ENCODE measurements at regions not wholly inside any gene's neighbourhood (a gene's known extent, or its start where the extent isn't known, plus 50 kb on each side); places are given as distances from the start of the nearest gene placed in this dataset.

DNA sequence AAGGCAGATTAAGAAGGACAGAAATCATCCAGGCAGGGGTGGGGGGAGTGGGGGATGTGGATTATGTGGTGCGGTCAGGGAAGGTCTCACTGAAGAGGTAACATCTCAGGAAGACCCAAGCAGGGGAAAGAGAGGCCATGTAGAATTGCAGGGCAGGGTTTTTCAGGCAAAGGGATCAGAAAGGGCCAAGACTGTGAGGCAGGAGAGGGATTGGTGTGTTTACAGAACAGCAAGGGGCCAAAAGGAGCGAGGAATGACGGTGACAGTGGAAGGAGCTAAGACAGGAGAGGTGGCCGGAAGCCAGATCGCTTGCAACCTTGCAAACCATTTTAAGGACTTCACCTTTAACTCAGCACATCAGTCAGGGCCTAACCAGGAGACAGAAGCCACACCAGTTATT is 535.4 kb upstream of the JARID2 start:
- peaks cover 12% of the 10 kb centered on the region for H3K36me3 Mint-ChIP-seq (ENCODE audit: low read depth)
- CTCF ChIA-PET = interaction anchor here (0.8 to 3.0 kb wide), 6 partner anchors 9 to 500 kb away, joined by 3 to 22 read pairs (median 5); no protein-coding TSS in a partner anchor

DNA sequence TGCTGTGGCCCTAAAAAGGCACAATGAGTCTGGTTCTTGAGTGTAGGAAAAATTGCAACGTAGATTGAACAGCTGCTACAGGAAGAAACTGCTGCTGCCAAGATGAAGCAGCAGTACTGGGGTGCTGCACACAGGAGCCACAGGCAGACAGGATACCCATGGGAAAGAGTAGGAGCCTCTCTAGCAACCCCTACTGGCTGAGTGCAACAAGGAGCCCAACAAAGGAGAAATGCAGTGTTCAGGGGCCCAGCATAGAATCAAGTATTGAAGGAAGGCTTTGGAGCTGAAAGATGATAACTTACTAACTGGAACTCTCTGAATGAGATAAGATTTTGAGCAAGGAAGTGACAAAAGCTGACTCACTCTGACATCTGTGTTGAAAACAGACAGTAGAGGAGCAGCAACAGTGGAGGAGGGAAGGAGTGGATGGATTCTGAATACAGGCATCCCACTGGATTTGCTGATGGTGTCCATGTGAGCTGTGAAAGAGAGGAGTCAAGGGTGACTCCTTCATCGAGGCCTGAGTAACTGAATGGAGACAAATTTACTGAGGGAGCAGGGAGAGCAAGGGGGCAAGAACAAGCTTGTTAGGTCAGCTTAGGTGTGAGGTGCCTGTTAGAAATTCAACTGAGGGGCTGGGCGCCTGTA is 534.7 kb upstream of the JARID2 start:
- ChIA-PET POLR2A (interaction anchor here (0.8 to 1.7 kb wide), 3 partner anchors 45 to 500 kb away, joined by 3 to 7 read pairs (median 4); no protein-coding TSS in a partner anchor), CTCF (interaction anchor here (0.6 to 3.0 kb wide), 12 partner anchors 10 to 501 kb away, joined by 3 to 22 read pairs (median 3); no protein-coding TSS in a partner anchor)
- DNase-seq = peak; percentile 73
- Mint-ChIP-seq H3K27me3 (no peaks in the 10 kb centered on the region), H3K9me3 (no peaks in the 10 kb centered on the region), H3K4me1 (peaks cover 43% of the 10 kb centered on the region), H3K27ac (peak overlapping the region; percentile 73), H3K4me3 (no peak overlapping the region), H3K36me3 (ENCODE audit: low read depth) (peaks cover 9% of the 10 kb centered on the region)

More for the DNA sequence above, 535.4 kb upstream of the JARID2 start:
- H3K4me3 Mint-ChIP-seq = no peak overlapping the region
- no peaks in the 10 kb centered on the region for H3K27me3 Mint-ChIP-seq
- no peak overlapping the region for H3K27ac Mint-ChIP-seq
- POLR2A ChIA-PET = interaction anchor here (0.8 to 1.7 kb wide), 3 partner anchors 45 to 499 kb away, joined by 3 to 7 read pairs (median 4); no protein-coding TSS in a partner anchor
- H3K9me3 Mint-ChIP-seq = no peaks in the 10 kb centered on the region
- DNase-seq = no peak
- peaks cover 41% of the 10 kb centered on the region for H3K4me1 Mint-ChIP-seq

GRCh38 chr6:14711704-14712379 is 534.0 kb upstream of the JARID2 start:
- no peaks in the 10 kb centered on the region for H3K9me3 Mint-ChIP-seq
- H3K36me3 Mint-ChIP-seq (ENCODE audit: low read depth) = peaks cover 9% of the 10 kb centered on the region
- POLR2A ChIA-PET = interaction anchor here (1.5 to 1.7 kb wide), 2 partner anchors 44 to 500 kb away, joined by 3 to 7 read pairs; no protein-coding TSS in a partner anchor
- no peaks in the 10 kb centered on the region for H3K27me3 Mint-ChIP-seq
- H3K27ac Mint-ChIP-seq = no peak overlapping the region
- no peak for DNase-seq
- H3K4me3 Mint-ChIP-seq = no peak overlapping the region
- CTCF ChIA-PET = interaction anchor here (0.6 to 3.0 kb wide), 11 partner anchors 9 to 501 kb away, joined by 3 to 22 read pairs (median 3); no protein-coding TSS in a partner anchor
- H3K4me1 Mint-ChIP-seq = peaks cover 41% of the 10 kb centered on the region

DNA sequence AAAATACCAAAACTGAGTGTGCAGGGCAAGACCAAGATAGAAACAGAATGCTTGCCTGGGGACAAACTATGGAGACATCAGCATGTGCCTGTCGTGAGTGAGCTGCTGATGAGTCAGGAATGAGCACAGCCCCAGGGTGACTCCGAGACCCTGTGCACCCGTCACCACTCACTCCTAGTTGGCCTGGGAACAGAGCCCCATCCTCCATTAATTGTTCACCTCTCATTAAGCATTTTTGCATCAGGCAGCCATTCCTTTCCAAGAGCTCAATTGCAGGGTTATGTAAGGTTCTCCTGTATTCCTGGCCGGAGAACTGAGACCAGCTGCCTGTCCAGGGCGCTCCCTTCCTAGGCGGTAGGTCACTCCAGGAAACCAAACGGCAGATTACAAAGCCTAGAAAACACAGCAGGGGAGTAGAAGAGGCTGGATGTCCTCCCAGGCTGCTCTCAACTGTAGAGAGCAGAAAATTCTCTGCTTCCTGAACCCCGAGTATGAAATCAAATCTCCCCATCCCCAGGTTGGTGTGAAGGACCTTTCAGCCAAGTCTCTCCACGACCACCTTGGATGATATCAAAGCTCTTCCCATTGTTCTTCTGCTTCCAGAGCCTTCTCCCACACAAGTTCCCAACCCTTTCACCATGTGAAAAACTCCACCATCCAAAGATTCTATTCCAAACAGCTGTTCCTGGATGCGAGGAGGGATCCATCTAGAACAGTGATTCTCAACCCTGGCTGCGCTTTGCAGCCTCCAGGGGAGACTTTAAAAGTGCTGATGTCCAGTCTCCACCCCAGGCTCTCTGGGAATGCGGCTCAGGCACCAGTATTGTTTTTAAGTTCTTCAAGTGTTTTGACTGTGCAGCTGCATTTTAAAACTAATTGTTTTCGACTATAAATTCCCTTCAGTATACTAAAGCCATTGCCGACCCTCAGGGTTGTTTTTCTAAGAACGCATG is 532.6 kb upstream of the JARID2 start:
- Mint-ChIP-seq H3K27ac (no peak overlapping the region), H3K36me3 (ENCODE audit: low read depth) (peaks cover 3% of the 10 kb centered on the region), H3K4me1 (peaks cover 48% of the 10 kb centered on the region), H3K9me3 (no peaks in the 10 kb centered on the region), H3K27me3 (no peaks in the 10 kb centered on the region), H3K4me3 (no peak overlapping the region)
- ChIA-PET CTCF (no interaction called here), POLR2A (interaction anchor here (1.0 kb wide), 1 partner anchor 30 kb away, joined by 3 read pairs; no protein-coding TSS in a partner anchor)
- DNase-seq = no peak

DNA sequence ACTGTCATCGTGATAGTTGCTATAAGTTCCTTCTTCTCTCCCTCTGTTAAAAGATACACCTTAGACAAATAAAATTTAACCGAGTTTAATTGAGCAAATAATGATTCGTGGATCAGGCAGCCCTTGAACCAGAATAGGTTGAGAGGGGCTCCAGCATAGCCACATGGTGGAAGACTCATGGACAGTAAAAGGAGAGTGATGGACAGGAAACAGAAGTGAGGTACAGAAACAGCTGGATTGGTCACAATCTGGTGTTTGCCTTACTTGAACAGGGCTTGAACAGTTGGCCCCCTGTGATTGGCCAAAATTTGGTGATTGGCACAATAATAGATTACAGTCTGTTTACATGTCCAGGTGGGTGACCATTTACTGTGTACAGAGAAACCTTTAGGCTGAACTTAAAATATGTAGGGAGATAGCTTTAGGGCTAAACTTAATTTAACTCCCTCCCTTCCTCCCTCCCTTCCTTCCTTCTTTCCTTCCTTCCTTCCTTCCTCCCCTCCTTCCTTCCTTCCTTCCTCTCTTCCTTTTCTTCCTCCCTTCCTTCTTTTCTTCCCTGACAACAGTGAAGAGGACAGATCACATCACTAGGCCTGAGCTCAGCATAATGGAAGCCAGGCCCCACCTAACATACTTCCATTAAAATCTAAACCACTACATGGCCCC is 531.8 kb upstream of the JARID2 start:
- CTCF ChIA-PET = no interaction called here
- peaks cover 3% of the 10 kb centered on the region for H3K36me3 Mint-ChIP-seq (ENCODE audit: low read depth)
- no peaks in the 10 kb centered on the region for H3K9me3 Mint-ChIP-seq
- no peak overlapping the region for H3K27ac Mint-ChIP-seq
- no peak for DNase-seq
- no peaks in the 10 kb centered on the region for H3K27me3 Mint-ChIP-seq
- peaks cover 49% of the 10 kb centered on the region for H3K4me1 Mint-ChIP-seq
- no peak overlapping the region for H3K4me3 Mint-ChIP-seq
- POLR2A ChIA-PET = interaction anchor here (1.0 kb wide), 1 partner anchor 30 kb away, joined by 3 read pairs; no protein-coding TSS in a partner anchor

DNA sequence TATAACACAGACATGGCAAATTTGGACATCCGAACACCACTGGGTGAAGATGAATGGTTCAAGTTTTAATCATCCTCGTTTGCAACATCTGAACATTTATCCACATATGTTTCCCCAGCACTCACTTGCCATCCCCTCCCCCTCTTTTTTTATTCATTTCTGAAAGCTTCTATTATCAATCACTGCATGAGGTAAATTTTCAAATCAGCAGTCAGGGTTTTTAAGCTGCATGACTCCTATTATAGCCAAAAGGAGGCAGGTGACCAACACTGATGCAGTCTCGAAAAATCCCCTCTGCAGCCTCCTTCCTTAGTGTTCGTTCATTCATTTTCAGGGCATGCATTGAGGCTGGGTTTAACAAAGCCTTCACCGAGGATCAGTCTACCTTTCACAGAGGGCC is 530.8 kb upstream of the JARID2 start:
- no peaks in the 10 kb centered on the region for H3K27me3 Mint-ChIP-seq
- H3K27ac Mint-ChIP-seq = no peak overlapping the region
- H3K36me3 Mint-ChIP-seq (ENCODE audit: low read depth) = peaks cover 3% of the 10 kb centered on the region
- H3K9me3 Mint-ChIP-seq = no peaks in the 10 kb centered on the region
- H3K4me1 Mint-ChIP-seq = peaks cover 51% of the 10 kb centered on the region
- POLR2A ChIA-PET = no interaction called here
- CTCF ChIA-PET = no interaction called here
- H3K4me3 Mint-ChIP-seq = no peak overlapping the region
- no peak for DNase-seq

DNA sequence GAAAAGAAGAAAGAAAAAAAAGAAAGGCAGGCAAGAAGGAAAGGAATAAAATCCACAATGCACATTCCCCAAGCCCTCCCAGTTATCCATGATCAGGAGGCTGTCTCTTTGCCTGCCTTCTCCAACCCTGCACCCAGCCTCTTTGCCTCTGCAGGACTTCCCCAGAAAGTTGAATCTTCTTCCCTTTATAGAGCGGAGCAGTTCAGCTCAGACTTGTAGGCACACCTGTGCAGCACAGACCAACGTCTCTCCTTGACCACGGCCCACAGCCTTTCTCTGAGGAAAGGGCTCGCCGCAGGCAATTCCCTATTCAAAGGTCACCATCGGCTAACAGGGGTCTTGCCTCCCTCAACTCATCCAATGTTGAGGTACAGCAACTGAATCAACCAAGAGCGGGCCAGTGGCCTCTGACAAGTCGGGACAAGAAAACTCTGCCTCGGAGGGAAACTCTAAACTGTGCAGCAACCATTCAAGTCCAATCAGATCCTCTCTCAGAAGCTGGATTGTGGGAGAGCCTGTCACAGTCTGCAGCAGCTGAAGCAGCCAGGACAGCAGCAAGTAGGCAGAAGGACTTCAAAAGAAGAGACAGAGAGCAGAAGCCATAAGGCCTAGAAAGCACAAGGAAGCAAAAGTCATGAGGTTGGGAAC is 529.2 kb upstream of the JARID2 start:
- H3K4me1 Mint-ChIP-seq = peaks cover 51% of the 10 kb centered on the region
- H3K36me3 Mint-ChIP-seq (ENCODE audit: low read depth) = peaks cover 3% of the 10 kb centered on the region
- no peaks in the 10 kb centered on the region for H3K9me3 Mint-ChIP-seq
- ChIA-PET CTCF (interaction anchor here (1.0 kb wide), 1 partner anchor 9 kb away, joined by 3 read pairs; no protein-coding TSS in a partner anchor), POLR2A (interaction anchor here (0.9 to 2.8 kb wide), 4 partner anchors 10 to 38 kb away, joined by 3 to 10 read pairs (median 6); no protein-coding TSS in a partner anchor)
- no peaks in the 10 kb centered on the region for H3K27me3 Mint-ChIP-seq
- peak overlapping the region; percentile 49 for H3K27ac Mint-ChIP-seq
- no peak overlapping the region for H3K4me3 Mint-ChIP-seq
- no peak for DNase-seq

- H3K9me3 Mint-ChIP-seq = no peaks in the 10 kb centered on the region
- peaks cover 3% of the 10 kb centered on the region for H3K36me3 Mint-ChIP-seq (ENCODE audit: low read depth)
- H3K27ac Mint-ChIP-seq = peak overlapping the region; percentile 30
- CTCF ChIA-PET = interaction anchor here (1.0 to 1.5 kb wide), 2 partner anchors 8 to 12 kb away, joined by 3 to 6 read pairs; no protein-coding TSS in a partner anchor
- H3K4me3 Mint-ChIP-seq = no peak overlapping the region
- no peaks in the 10 kb centered on the region for H3K27me3 Mint-ChIP-seq
- DNase-seq = peak; percentile 32
- POLR2A ChIA-PET = interaction anchor here (1.7 to 2.8 kb wide), 3 partner anchors 11 to 15 kb away, joined by 4 to 10 read pairs (median 8); no protein-coding TSS in a partner anchor
- H3K4me1 Mint-ChIP-seq = peaks cover 50% of the 10 kb centered on the region
These were observed 528.6 kb upstream of the JARID2 start for GRCh38 chr6:14717307-14717706.

DNA sequence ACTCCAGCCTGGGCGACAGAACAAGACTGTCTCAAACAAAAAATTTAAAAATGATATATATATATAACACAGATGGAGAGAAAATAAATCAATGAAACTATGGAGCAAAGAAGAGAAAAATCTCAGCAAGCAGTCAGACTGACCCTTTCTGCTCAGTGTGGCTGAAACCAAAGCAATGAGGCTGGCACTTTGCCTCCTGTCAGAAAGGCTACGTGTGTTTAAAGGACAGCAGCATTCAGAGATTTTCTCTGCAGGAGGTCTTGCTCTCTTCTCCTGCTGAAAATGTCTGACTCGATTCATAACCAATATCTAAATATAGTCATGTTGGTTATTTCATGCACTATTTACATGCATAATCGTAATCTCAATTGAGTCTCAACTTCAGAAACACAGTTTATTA is 527.0 kb upstream of the JARID2 start:
- peaks cover 3% of the 10 kb centered on the region for H3K36me3 Mint-ChIP-seq (ENCODE audit: low read depth)
- no peaks in the 10 kb centered on the region for H3K27me3 Mint-ChIP-seq
- H3K4me3 Mint-ChIP-seq = no peak overlapping the region
- no peak overlapping the region for H3K27ac Mint-ChIP-seq
- CTCF ChIA-PET = no interaction called here
- H3K9me3 Mint-ChIP-seq = peaks cover 3% of the 10 kb centered on the region
- no peak for DNase-seq
- H3K4me1 Mint-ChIP-seq = peaks cover 59% of the 10 kb centered on the region
- POLR2A ChIA-PET = interaction anchor here (2.8 kb wide), 1 partner anchor 11 kb away, joined by 10 read pairs; no protein-coding TSS in a partner anchor

GRCh38 chr6:14719270-14719669 is 526.6 kb upstream of the JARID2 start:
- DNase-seq = no peak
- CTCF ChIA-PET = no interaction called here
- H3K36me3 Mint-ChIP-seq (ENCODE audit: low read depth) = peaks cover 3% of the 10 kb centered on the region
- peak overlapping the region; percentile 4 for H3K27ac Mint-ChIP-seq
- peaks cover 59% of the 10 kb centered on the region for H3K4me1 Mint-ChIP-seq
- no peak overlapping the region for H3K4me3 Mint-ChIP-seq
- peaks cover 3% of the 10 kb centered on the region for H3K9me3 Mint-ChIP-seq
- POLR2A ChIA-PET = interaction anchor here (1.4 to 2.8 kb wide), 2 partner anchors 10 to 66 kb away, joined by 3 to 10 read pairs; no protein-coding TSS in a partner anchor
- no peaks in the 10 kb centered on the region for H3K27me3 Mint-ChIP-seq

- Mint-ChIP-seq H3K4me1 (peaks cover 53% of the 10 kb centered on the region), H3K27me3 (no peaks in the 10 kb centered on the region), H3K36me3 (ENCODE audit: low read depth) (peaks cover 3% of the 10 kb centered on the region), H3K4me3 (no peak overlapping the region), H3K27ac (peak overlapping the region; percentile 54), H3K9me3 (peaks cover 3% of the 10 kb centered on the region)
- ChIA-PET POLR2A (interaction anchor here (1.4 kb wide), 1 partner anchor 64 kb away, joined by 3 read pairs; no protein-coding TSS in a partner anchor), CTCF (interaction anchor here (0.9 kb wide), 1 partner anchor 9 kb away, joined by 3 read pairs; no protein-coding TSS in a partner anchor)
- no peak for DNase-seq
These were observed 525.3 kb upstream of the JARID2 start for GRCh38 chr6:14720411-14721102.

Data from activated CD4-positive, alpha-beta memory T cell treated with anti-CD3 and anti-CD28 coated beads, Interleukin-2, amount 10 ng/mL, durations not matched to agents 7 days and 5 days (primary cell).